Mesothelial cell of epicardium (in vitro differentiated cells): ENCODE measurements at regions not wholly inside any gene's neighbourhood (a gene's known extent, or its start where the extent isn't known, plus 50 kb on each side); places are given as distances from the start of the nearest gene placed in this dataset.

Source experiments
- DNase-seq, 2 experiments: peaks; one replicate each; pipeline ENCODE4 v3.0.0; 2021; ENCODE audit warnings: low spot score in 2 of 2; ENCODE audit not compliant: unreplicated experiment in 2 of 2
- H3K27ac Mint-ChIP-seq: 2 replicates; pipeline ENCODE4 v1.8.0; 2021; ENCODE audit warnings: mixed read lengths
- H3K27me3 Mint-ChIP-seq: 2 replicates; pipeline ENCODE4 v1.8.0; 2021; ENCODE audit warnings: low read depth, mixed read lengths
- H3K36me3 Mint-ChIP-seq: 2 replicates; pipeline ENCODE4 v1.8.0; 2021; ENCODE audit warnings: mixed read lengths
- H3K4me1 Mint-ChIP-seq: 2 replicates; pipeline ENCODE4 v1.8.0; 2021; ENCODE audit warnings: mixed read lengths
- H3K4me3 Mint-ChIP-seq: 2 replicates; pipeline ENCODE4 v1.8.0; 2021; ENCODE audit warnings: mild to moderate bottlenecking, moderate library complexity, mixed read lengths
- H3K9me3 Mint-ChIP-seq: 2 replicates; pipeline ENCODE4 v1.8.0; 2021; ENCODE audit warnings: mixed read lengths
- TF ChIP-seq, protein P1 (sequence below): fragments of 200-600 bp; sonication (generic); IDR thresholded peaks from one replicate; pipeline ENCODE4 v1.5.0; 2021; ENCODE audit warnings: antibody characterized with exemption; ENCODE audit not compliant: unreplicated experiment

DNA sequence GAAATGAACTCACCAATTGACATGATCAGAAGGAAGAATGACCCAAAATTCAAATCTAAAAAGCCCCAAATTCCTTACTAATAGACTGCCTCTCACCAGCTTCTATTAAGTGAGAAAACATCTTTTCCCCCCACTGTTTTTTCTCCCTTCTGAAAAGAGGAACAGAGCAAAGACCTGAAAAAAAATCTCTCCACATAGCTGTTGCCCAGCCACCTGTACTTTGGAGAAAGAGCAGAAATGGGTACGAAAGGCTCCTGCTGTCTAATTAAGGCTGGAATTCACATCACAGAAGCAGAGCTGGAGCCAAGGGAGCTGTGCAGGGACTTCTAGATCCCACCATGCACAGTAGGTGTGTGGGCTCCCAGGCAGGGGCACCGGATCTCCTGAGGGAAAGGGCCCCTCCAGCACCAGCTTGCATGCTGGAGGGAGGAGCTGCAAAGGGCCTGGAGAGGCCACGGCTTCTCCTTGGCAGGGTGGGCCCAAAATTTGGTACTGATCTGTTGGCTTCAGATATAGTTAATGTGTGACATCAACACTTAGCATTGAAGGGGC lies 73.2 kb upstream of the DUSP22 start:
- Mint-ChIP-seq H3K27ac (no peak overlapping the region), H3K4me3 (no peak overlapping the region), H3K9me3 (no peaks in the 10 kb centered on the region), H3K27me3 (peaks cover 32% of the 10 kb centered on the region), H3K4me1 (peaks cover 2% of the 10 kb centered on the region), H3K36me3 (no peaks in the 10 kb centered on the region)
- TF ChIP-seq, protein P1, sequence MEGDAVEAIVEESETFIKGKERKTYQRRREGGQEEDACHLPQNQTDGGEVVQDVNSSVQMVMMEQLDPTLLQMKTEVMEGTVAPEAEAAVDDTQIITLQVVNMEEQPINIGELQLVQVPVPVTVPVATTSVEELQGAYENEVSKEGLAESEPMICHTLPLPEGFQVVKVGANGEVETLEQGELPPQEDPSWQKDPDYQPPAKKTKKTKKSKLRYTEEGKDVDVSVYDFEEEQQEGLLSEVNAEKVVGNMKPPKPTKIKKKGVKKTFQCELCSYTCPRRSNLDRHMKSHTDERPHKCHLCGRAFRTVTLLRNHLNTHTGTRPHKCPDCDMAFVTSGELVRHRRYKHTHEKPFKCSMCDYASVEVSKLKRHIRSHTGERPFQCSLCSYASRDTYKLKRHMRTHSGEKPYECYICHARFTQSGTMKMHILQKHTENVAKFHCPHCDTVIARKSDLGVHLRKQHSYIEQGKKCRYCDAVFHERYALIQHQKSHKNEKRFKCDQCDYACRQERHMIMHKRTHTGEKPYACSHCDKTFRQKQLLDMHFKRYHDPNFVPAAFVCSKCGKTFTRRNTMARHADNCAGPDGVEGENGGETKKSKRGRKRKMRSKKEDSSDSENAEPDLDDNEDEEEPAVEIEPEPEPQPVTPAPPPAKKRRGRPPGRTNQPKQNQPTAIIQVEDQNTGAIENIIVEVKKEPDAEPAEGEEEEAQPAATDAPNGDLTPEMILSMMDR, result no peak
- no peak for DNase-seq

DNA sequence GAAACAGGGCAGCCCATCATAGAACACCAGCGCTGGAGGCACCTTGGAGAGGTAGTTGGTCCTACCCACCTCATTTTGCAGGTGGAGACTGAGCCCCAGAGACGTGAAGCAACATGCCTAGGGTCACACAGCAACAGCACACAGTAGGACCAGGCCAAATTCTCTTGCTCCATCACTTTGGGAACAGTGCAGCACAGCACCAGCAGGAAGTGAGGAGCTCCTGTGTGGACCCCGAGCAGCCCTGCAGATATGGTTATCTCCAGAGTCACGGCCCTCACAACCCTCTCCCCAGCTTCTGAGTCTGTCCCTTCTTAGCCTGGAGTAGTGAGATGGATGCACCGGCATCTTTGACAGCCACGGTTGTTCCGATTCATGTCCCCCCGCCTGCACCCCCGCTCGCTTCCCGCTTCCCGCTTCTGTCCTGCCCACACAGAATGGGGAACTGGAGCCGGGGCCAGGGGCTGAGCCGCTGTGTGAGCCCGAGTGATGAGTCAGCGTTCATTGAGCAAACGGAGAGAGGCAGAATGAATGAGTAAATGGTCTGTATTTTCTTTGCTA lies 72.6 kb upstream of the DUSP22 start:
- no peak for DNase-seq

DNA sequence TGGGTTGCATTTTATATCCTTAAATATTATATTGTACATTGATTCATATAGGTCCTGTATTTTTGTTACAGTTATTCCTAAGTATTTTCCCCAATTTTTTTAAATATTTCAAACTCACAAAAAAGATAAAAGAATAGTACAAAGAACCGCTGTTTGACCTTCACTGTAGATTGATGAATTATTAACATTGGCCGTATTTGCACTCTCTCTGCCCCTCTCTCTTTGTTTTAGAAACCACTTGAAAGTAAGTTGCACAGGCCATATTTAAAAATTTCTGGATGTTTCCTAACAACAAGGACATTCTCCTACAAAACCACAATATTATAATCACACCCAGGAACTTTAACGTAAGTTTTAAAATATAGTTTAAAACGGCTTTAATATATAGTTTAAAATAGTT lies 72.0 kb upstream of the DUSP22 start:
- Mint-ChIP-seq H3K27me3 (peaks cover 34% of the 10 kb centered on the region), H3K36me3 (no peaks in the 10 kb centered on the region), H3K4me1 (peaks cover 3% of the 10 kb centered on the region), H3K27ac (no peak overlapping the region), H3K9me3 (no peaks in the 10 kb centered on the region), H3K4me3 (no peak overlapping the region)
- TF ChIP-seq, protein P1, result no peak
- no peak for DNase-seq

More for the DNA sequence above, 72.6 kb upstream of the DUSP22 start:
- peaks cover 33% of the 10 kb centered on the region for H3K27me3 Mint-ChIP-seq
- no peak overlapping the region for H3K4me3 Mint-ChIP-seq
- peaks cover 2% of the 10 kb centered on the region for H3K4me1 Mint-ChIP-seq
- TF ChIP-seq, protein P1, result no peak
- H3K9me3 Mint-ChIP-seq, result no peaks in the 10 kb centered on the region
- no peak overlapping the region for H3K27ac Mint-ChIP-seq
- no peaks in the 10 kb centered on the region for H3K36me3 Mint-ChIP-seq

DNA sequence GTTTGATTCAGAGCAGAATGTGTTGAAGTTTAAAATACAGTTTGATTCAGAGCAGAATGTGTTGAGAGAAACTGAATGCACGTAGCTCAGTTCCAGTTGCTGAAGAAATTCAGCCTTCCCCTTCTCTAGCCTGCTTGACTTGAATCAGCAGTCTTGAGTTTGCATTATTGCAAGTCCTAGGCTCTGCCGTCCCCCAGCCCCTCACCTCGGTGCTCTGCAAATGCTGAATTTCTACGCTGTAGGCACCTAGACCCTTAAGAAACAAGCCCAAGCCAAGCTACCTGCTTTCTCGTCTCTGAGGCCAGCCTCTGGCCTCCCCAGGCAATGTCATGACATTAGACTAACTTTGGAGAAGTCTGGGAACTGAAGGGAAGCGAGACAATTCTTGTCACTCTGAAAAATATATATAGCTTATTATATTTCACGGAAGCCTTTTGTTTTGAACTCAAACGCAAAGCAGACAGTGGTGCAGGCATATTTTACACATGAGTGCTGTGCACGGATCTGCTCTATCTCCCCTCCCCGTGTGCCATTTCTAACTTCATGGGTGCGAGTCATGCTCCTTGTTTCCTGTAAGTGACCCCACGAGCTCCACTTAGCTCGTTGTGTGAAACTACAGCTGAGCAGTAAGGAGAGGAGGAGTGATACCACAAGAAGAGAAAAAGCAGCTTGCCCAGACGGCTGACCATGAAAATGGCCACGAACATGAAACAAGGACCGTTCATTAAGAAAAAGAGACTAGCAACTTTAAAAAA lies 71.4 kb upstream of the DUSP22 start:
- DNase-seq, result no peak
- Mint-ChIP-seq H3K4me3 (no peak overlapping the region), H3K27me3 (peaks cover 34% of the 10 kb centered on the region), H3K4me1 (peaks cover 4% of the 10 kb centered on the region), H3K36me3 (no peaks in the 10 kb centered on the region), H3K27ac (no peak overlapping the region), H3K9me3 (no peaks in the 10 kb centered on the region)
- TF ChIP-seq, protein P1, result no peak

DNA sequence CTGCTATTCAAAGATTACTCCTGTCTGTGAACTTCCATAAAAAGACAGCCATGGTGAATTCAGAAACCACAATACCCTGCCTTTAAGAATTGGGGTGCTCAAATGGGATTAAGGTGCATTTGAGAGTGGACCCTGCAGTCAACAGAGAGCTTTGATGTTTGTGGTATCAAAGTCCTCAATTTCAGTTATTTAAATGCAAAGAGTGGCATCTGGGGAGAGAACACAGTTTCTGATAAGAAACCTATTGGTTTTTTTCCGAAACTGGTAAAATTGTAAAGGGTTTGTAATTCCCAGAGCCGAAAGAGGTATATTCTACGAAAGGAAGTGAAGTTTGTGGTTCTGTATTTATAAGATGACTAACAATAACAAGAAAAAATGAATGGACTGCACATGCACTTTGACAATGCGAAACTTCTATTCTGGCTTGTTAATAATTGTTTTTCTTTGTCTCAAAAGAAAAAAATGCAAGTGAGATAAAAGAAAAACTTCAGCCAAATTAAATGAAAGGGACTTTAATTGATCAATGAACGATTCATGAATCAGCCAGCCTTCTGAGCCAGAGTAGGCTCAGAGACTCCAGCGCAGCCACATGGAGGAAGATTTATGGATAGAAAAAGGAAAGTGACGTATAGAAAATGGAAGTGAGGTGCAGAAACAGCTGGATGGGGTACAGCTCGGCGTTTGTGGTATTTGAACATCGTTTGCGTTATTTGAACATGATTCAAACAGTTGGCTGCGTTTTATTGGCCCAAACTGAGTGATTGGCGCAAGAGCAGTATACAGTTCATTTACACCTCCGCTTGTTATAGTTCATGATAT lies 70.5 kb upstream of the DUSP22 start:
- Mint-ChIP-seq H3K27me3 (peaks cover 34% of the 10 kb centered on the region), H3K9me3 (no peaks in the 10 kb centered on the region), H3K4me1 (peaks cover 4% of the 10 kb centered on the region), H3K36me3 (no peaks in the 10 kb centered on the region), H3K27ac (no peak overlapping the region), H3K4me3 (no peak overlapping the region)
- no peak for DNase-seq
- TF ChIP-seq, protein P1, result no peak
